Esophagus squamous epithelium (tissue), 4 donors: ENCODE measurements at regions not wholly inside any gene's neighbourhood (a gene's known extent, or its start where the extent isn't known, plus 50 kb on each side); places are given as distances from the start of the nearest gene placed in this dataset.

Experiments used
- POLR2A ChIP-seq, 4 donors: fragments of 450-650 bp; IDR thresholded peaks; one replicate each; pipeline ENCODE4 v1.6.1; 2017; ENCODE audit warnings: antibody characterized with exemption in 4 of 4, mild to moderate bottlenecking in 4 of 4, moderate library complexity in 3 of 4
- TF ChIP-seq, protein P1 (sequence below), 6 experiments: fragments of 450-650 bp in 4 of 6; fragments of 200-600 bp in 2 of 6; sonication (generic) in 2 of 6; IDR thresholded peaks; one replicate each; pipeline ENCODE4 v1.5.1; 2016 to 2019; ENCODE audit warnings: antibody characterized with exemption in 6 of 6, mild to moderate bottlenecking in 4 of 6, moderate library complexity in 4 of 6

DNA sequence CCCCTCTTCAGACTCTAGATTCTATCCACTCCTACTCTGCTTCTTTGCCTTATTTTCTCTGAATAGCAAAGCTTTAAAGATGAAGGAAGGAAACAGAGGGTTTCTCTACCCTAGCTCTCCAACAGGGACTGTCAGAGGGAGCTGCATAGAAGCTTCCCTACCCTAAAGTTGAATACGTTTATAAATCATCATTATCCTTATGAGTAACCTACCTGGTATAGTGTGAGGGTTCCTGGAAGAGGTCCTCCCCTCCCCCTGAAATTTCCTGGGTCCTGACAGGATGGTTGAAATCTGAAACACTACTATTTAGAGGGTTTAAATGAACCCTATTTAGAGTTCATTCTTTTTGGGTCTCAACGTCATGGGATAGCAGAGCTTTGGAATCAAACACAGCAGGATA is 187.0 kb upstream of the RBPJ start:
- TF ChIP-seq, protein P1, sequence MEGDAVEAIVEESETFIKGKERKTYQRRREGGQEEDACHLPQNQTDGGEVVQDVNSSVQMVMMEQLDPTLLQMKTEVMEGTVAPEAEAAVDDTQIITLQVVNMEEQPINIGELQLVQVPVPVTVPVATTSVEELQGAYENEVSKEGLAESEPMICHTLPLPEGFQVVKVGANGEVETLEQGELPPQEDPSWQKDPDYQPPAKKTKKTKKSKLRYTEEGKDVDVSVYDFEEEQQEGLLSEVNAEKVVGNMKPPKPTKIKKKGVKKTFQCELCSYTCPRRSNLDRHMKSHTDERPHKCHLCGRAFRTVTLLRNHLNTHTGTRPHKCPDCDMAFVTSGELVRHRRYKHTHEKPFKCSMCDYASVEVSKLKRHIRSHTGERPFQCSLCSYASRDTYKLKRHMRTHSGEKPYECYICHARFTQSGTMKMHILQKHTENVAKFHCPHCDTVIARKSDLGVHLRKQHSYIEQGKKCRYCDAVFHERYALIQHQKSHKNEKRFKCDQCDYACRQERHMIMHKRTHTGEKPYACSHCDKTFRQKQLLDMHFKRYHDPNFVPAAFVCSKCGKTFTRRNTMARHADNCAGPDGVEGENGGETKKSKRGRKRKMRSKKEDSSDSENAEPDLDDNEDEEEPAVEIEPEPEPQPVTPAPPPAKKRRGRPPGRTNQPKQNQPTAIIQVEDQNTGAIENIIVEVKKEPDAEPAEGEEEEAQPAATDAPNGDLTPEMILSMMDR (IDR thresholded peaks at IDR 0.05): no peak
- no peak for TF ChIP-seq POLR2A (IDR thresholded peaks at IDR 0.05)
